Prostate gland (tissue), 2 donors: ENCODE measurements at regions not wholly inside any gene's neighbourhood (a gene's known extent, or its start where the extent isn't known, plus 50 kb on each side); places are given as distances from the start of the nearest gene placed in this dataset.

ENCODE experiments used
- POLR2A ChIP-seq: fragments of 450-650 bp; IDR thresholded peaks from one replicate; pipeline ENCODE4 v1.6.1; 2016; ENCODE audit warnings: antibody characterized with exemption, mild to moderate bottlenecking
- POLR2AphosphoS5 ChIP-seq: sonication (generic); formaldehyde crosslinking; IDR thresholded peaks from one replicate; pipeline ENCODE4 v1.6.1; 2017; ENCODE audit warnings: antibody characterized with exemption
- TF ChIP-seq, protein P1 (sequence below), 4 experiments: fragments of 200-600 bp in 2 of 4; fragments of 450-650 bp in 2 of 4; sonication (generic) in 2 of 4; IDR thresholded peaks; 1 replicate in 3 of 4; 2 replicates in 1 of 4; pipeline ENCODE4 v1.5.1; 2016 to 2019; ENCODE audit warnings: antibody characterized with exemption in 4 of 4, mild to moderate bottlenecking in 2 of 4, moderate library complexity in 2 of 4

DNA sequence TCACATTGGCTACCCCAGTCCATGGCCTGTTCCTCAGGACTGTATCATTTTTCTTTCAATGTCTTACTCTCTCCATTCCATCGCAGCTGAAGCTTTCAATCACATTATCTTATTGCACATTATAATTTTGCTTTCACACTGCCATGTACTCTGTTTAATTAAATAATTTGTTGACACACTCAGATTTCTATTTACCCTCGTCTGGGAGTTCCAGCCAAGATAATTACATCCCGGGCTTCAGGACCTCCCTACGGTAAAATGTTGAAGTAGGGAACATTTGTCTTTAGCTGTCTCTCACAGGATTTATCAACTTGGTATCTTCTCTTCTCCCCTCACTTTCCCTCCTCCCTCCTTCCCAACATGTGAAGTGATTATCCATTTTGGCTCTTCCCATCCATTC, 177.2 kb upstream of the RASSF8 start:
- TF ChIP-seq, protein P1, sequence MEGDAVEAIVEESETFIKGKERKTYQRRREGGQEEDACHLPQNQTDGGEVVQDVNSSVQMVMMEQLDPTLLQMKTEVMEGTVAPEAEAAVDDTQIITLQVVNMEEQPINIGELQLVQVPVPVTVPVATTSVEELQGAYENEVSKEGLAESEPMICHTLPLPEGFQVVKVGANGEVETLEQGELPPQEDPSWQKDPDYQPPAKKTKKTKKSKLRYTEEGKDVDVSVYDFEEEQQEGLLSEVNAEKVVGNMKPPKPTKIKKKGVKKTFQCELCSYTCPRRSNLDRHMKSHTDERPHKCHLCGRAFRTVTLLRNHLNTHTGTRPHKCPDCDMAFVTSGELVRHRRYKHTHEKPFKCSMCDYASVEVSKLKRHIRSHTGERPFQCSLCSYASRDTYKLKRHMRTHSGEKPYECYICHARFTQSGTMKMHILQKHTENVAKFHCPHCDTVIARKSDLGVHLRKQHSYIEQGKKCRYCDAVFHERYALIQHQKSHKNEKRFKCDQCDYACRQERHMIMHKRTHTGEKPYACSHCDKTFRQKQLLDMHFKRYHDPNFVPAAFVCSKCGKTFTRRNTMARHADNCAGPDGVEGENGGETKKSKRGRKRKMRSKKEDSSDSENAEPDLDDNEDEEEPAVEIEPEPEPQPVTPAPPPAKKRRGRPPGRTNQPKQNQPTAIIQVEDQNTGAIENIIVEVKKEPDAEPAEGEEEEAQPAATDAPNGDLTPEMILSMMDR (IDR thresholded peaks at IDR 0.05), result no peak
- TF ChIP-seq POLR2A, result no peak
- no peak for TF ChIP-seq POLR2AphosphoS5
